ENCODE measurements at regions not wholly inside any gene's neighbourhood (a gene's known extent, or its start where the extent isn't known, plus 50 kb on each side); places are given as distances from the start of the nearest gene placed in this dataset.
"Not testable (repeated sequence)": the region's sequence is repeated elsewhere in the genome, so short reads cannot be mapped to it uniquely, and the experiment has no call there.

GRCh38 chr9:62905722-62906121 lies 1715.9 kb downstream of the SPATA31A7 start:
- in situ Hi-C loops (cut with HindIII; ENCODE audit: low pct_unique_long_range_greater_than_20kb, low sequenced_read_pairs); DNase-seq (ENCODE audit: low read depth in 1 of 2, low spot score in 1 of 2): not testable (repeated sequence)

- DNase-seq (ENCODE audit: low read depth in 1 of 2, low spot score in 1 of 2); in situ Hi-C loops (cut with HindIII; ENCODE audit: low pct_unique_long_range_greater_than_20kb, low sequenced_read_pairs): not testable (repeated sequence)
These were observed 1718.0 kb downstream of the SPATA31A7 start for GRCh38 chr9:62907866-62908265.

DNA sequence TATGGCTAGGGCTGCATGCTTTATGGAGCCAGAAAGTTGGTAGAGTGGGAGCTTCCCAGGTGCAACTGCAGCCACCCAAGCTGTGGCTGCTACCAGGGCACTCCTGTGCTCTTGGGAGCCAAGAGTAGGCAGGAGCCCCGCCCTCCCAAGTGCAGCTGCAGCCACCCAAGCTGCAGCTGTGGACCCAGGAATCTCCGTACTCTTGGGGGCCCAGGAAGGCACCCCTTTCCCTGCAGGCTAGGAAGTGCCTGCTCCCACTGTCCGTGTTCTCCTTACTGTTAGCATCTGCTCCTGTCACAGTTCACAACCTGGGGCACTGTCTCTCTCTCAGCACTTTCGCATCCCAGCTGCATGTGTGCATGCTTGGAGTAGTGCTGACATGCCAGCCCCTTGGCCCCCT lies 1718.4 kb downstream of the SPATA31A7 start:
- DNase-seq (ENCODE audit: low read depth in 1 of 2, low spot score in 1 of 2); in situ Hi-C loops (cut with HindIII; ENCODE audit: low pct_unique_long_range_greater_than_20kb, low sequenced_read_pairs): not testable (repeated sequence)

DNA sequence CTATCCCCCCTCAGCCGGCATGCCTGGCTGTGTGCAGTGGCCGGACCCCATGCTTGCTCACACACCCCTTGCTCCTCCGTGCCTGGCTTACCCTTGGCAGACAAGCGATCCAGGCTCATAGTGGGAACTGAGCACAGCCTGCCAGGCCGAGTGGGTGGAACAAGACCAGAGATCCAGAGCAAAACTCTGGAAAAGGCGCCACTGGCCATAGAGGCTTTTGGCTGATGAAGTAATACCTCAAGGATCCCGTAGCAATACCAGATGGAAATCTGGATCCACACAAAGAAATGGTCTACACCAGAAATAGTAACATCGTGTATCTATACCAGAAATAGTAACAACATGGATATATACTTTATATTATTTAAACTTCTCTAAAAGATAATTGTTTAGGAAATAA lies 1719.6 kb downstream of the SPATA31A7 start:
- in situ Hi-C loops (cut with HindIII; ENCODE audit: low pct_unique_long_range_greater_than_20kb, low sequenced_read_pairs); DNase-seq (ENCODE audit: low read depth in 1 of 2, low spot score in 1 of 2): not testable (repeated sequence)

GRCh38 chr9:62912278-62912677 lies 1722.4 kb downstream of the SPATA31A7 start:
- in situ Hi-C loops (cut with HindIII; ENCODE audit: low pct_unique_long_range_greater_than_20kb, low sequenced_read_pairs); DNase-seq (ENCODE audit: low read depth in 1 of 2, low spot score in 1 of 2): not testable (repeated sequence)

DNA sequence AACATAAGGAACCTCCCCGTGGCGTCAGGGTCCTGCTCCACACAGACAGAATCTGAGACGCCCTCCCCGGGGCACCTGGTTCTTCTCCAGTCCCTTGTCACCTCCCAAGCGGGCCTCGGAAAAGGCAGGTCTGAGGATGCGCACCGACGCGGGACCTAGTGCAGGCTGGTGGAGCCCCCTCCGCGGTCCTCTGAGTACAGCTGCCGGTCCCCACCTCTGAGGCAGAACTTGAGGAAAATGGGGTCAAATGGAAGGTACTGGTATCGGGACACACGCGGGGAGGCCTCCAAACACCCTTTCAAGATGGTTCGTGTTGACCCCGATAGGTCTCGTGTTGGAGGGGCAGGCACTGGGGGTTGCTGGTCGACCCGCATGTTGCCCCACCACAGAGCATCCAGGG lies 1725.3 kb downstream of the SPATA31A7 start:
- DNase-seq (ENCODE audit: low read depth in 1 of 2, low spot score in 1 of 2); in situ Hi-C loops (cut with HindIII; ENCODE audit: low pct_unique_long_range_greater_than_20kb, low sequenced_read_pairs): not testable (repeated sequence)

GRCh38 chr9:62915661-62916060 lies 1725.8 kb downstream of the SPATA31A7 start:
- in situ Hi-C loops (cut with HindIII; ENCODE audit: low pct_unique_long_range_greater_than_20kb, low sequenced_read_pairs); DNase-seq (ENCODE audit: low read depth in 1 of 2, low spot score in 1 of 2): not testable (repeated sequence)

DNA sequence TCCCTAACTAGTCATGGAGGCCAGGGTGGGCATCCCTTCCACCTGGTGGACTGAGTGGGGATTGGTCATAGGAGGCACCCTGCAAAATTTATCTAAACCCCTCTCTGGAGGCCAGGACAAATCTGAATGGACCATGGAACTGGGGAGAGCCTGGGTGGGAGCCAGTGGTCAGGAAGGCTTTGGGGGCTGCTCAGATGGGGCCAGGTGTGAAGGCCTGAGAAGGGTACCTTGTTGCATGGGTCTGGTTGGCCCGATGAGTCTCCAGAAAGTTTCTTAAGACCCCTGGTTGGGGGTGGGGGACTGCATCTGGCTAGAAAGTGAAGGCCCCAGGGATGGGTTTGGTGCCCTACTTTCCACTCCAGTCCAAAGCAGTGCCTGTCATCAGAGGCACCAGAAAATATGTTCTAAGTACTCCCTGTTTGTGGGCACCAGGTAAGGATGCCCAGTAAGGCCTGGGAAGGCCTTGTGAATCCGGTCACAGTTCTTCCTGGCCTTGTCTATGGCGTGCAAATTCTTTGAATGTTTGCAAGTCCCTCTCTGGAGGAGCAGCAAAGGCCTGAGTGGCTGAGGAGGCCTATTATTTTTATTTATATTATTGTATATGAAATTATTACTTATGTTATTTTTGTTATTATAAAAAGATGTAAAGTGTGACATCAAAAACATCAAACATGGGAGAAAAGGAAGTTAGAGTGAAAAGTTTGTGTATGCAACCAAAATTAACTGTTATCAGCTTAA lies 1729.0 kb downstream of the SPATA31A7 start:
- in situ Hi-C loops (cut with HindIII; ENCODE audit: low pct_unique_long_range_greater_than_20kb, low sequenced_read_pairs); DNase-seq (ENCODE audit: low read depth in 1 of 2, low spot score in 1 of 2): not testable (repeated sequence)

DNA sequence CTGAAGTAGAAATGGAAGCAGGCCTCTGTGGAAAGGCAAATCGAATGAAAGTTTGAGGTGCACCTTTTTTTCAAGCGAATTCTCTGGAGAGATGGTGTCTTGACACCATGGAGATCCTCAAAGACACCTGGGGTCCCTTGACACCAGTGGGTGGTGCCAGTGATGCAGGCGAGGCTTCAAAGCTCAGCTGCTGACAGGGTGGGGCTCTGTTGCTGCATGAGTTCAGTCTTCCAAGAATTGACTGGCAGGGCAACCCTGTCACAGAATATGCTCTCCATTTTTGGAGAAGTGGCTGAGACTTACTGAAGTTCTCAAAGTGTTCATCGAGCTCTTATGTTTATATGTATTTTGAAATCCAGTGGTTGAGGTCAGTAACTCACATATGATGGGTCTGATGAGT lies 1741.6 kb downstream of the SPATA31A7 start:
- in situ Hi-C loops (cut with HindIII; ENCODE audit: low pct_unique_long_range_greater_than_20kb, low sequenced_read_pairs); DNase-seq (ENCODE audit: low read depth in 1 of 2, low spot score in 1 of 2): not testable (repeated sequence)

DNA sequence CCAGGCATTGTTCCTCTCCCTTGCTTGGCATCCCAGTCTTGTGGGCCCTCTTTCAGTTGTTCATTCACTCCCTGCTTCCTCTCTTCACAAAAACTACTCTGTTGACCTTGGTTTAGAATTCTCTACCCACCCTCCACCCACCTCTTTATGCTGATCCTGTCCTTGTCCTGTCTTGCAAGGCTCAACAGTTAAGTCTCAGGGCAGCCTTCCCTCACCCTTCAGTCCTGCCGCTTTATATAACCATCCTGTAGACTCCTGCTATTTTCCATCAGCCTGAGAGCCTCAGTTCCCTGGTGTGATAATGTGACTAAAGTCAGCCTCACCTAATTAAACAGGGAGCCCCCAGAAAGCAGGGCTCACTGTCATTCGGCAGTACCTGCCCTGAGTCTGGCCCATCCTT lies 1763.0 kb downstream of the SPATA31A7 start:
- DNase-seq (ENCODE audit: low read depth in 1 of 2, low spot score in 1 of 2); in situ Hi-C loops (cut with HindIII; ENCODE audit: low pct_unique_long_range_greater_than_20kb, low sequenced_read_pairs): not testable (repeated sequence)
